Neural progenitor cell (in vitro differentiated cells): ENCODE measurements at regions not wholly inside any gene's neighbourhood (a gene's known extent, or its start where the extent isn't known, plus 50 kb on each side); places are given as distances from the start of the nearest gene placed in this dataset.

Experiments used
- CTCF ChIP-seq: fragments of 200-600 bp; sonication (generic); IDR thresholded peaks from 2 replicates; pipeline ENCODE4 v1.5.1; 2017; ENCODE audit warnings: antibody characterized with exemption, mild to moderate bottlenecking
- EZH2 ChIP-seq: fragments of 200-600 bp; sonication (generic); IDR thresholded peaks from 2 replicates; pipeline ENCODE4 v1.6.1; 2017; ENCODE audit warnings: antibody characterized with exemption, mild to moderate bottlenecking, moderate library complexity
- EZH2phosphoT487 ChIP-seq: fragments of 200-600 bp; sonication (generic); IDR thresholded peaks from 2 replicates; pipeline ENCODE4 v1.6.1; 2017; ENCODE audit warnings: antibody characterized with exemption

DNA sequence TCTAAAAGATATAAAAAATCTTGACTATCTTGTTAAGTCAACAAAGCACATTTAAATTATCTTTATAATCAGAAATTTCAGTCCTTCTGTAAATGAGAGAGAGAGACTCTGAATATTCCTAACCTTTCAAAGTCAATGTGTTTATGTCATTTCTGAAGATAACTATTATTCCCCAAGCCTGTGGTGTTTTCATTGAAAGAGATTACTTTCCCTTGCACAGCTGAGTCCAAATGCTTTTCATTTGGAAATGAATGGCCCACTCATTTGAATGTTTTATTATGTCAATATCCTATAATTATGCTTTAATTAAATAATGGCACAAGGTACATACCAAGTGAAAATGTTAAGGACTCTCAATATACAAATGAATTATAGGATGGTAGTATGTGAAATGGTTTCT, 680.0 kb upstream of the DPPA4 start:
- TF ChIP-seq CTCF (no peak), EZH2phosphoT487 (no peak), EZH2 (no peak)
